CD4-positive, alpha-beta T cell treated with Interferon gamma for 1 hour (primary cell): ENCODE measurements at regions not wholly inside any gene's neighbourhood (a gene's known extent, or its start where the extent isn't known, plus 50 kb on each side); places are given as distances from the start of the nearest gene placed in this dataset.

ENCODE experiments used
- DNase-seq: peaks from one replicate; pipeline ENCODE4 v3.0.0-alpha.2; 2020

DNA sequence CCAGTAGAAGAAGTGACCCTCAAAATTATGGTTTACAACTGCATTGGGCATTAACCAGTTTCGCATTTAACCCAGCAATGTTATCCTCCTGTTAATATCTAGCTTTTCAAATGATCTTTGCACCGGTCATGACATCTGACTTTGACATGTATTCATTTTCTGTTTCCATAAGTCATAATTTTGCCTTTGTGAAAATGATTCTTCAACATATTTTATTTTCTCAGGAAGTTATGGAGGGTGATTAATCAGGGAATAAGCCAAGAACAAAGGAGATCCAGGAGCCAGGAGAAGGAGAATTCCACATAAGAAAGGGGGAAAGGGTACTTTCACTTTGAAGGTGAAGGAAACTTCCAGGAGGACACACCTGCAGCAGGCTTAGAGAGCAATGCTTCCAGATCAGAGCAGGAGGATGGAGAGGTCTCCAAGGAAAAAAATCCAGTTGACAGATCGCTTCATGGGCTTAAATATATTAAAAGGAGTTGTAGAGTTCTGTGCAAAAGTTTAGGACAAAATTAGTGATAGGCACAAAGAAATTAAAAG is 92.1 kb upstream of the FAM3C start:
- no peak for DNase-seq

DNA sequence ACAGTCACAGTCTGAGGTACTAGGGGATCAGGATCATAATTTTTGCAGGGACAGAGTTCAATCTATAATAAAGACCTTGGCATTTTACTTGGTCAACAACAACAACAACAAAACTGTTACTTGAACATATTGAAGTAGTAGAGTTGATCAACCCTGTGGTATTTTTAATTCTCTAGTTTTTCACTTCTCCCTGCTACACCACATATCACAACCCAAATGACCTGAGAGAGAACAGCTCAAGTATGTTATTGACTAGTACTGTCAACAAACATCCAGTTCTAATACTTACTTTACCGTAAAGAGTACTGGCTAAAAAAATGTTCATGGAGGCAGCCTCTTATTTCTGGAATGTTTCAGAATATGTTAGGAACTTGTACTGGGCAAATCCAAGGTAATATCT is 90.5 kb upstream of the FAM3C start:
- no peak for DNase-seq

DNA sequence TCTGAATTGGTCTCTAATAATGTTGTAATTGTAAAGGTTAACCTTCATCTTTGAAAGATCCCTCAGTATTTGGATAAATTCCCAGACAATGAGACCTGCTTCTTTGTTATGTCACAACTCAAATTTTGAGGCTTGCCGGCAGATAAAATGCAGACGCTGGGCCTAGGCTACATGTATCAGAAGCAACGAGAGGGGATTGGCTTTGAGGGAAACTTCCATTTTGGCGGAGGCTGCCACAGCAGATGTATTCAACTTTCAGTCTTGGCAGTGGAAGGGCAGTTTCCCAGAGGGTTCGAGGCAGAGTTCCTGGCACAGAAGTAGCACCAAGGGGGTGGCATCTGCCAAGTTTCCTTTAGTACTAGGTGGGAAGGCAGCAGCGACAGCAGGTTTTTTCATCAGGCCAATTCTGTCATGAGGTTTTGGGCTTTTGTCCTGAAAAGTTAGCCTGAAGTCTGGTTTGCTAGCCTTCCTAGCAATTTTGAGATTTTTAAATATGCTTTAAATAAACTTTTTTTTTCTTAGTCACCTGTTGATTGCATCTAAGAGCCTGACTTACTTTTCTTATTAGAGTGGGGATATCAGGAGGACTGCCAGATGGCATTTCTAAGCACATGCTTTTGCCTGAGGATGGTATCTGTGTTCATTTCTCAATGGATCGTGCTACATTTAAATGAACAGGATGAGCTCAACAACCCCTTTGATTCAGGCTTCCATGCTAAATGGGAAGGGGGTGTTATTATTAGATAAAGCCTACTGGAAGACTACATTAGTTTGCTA is 89.5 kb upstream of the FAM3C start:
- no peak for DNase-seq

DNA sequence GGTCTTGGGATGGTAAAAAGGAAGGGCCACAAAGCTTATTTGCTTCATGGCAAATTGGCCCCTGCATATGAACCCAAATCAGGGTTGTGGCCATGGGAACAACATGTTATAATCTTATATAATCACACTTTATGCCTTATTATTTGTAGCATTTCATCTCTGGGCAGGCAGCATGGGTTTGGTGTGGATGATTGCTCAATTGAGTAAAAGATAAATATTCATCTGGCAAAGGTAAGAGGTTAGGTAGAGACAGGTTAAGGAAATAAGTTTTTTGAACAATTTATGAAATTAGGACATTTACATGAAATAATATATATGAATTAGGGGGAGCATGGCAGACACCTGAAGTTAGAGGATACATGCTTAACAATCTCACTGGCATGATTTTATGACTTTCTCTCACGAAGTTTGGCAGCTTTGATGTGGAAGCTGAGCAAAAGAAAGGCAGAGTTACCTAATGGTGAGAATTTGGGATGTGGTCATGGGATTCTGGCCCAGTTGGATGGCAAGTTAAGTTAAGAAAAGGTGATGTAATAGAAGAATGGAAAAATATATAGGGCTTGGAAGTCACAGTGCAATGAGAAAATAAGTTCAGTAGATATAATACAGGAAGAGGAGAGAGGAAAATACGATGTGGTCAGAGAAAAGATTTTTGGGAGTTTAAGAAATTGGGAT is 88.1 kb upstream of the FAM3C start:
- DNase-seq = no peak

DNA sequence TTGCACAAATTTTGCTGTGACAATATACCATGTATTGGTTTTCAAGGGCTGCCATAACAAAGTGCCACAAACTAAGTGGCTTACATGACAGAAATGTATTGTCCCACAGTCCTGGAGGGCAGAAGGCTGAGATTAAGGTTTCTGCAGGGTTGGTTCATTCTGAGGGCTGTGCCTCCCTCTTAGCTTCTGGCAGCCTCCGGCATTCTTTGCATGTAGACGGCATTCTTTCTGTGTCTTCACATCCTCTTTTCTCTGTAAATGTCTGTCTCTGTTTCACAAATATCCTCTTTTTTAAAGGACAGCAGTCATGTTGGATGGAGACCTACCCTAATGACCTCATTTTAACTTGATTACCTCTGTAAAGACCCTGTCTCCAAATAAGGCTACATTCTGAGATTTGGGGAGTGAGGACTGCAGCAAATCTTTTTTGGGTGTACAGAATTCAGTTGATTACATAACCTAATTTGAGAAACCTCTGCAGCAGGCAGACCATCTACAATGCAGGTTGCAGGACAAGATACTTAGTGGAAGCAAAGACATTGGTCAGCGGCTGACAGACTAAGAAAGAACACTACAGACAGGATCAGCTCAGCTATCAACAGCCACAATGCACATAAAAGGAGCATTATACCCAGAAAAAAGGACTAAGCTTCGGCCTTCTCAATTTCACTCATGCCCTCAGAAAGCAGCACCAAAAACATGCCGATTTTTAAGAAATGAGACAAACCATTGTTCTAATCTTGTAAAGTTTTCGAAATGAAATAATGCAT is 84.6 kb upstream of the FAM3C start:
- DNase-seq = no peak

DNA sequence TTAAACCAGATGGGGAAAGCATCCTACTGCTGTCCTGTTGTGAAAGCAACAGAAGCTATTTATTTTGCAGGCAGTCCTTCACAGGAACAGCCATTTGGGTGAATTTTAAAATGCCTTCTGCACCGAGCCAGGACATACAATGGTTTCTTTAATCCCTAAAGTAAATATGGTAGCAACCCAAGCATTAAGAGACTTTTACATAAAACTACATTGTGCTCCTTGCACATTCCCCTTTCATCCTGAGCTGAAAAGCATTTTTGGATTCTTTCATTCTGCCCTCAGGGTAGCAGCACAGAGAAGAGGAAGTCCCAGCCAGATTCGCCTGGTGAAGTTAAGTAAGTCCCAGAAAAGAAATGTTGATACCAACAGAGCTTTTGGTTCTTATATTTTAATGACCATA is 84.0 kb upstream of the FAM3C start:
- no peak for DNase-seq

DNA sequence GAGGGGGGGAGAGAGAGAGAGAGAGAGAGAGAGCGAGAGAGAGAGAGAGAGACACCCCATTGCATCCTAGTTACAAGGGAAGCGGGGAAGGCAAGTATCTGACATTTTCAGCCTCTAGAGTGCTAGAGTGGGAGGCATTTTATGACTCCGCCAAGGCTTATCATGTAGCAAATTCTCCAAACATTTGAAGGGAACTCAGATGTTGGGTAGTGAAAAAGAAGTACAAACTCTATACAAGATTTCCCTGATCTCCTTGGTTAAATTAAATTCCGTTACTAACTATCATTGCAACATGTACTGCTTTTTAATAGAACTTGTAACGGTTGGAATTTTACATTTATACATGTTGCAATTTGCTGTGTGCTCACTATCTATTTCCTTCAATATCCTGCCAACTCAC is 83.4 kb upstream of the FAM3C start:
- no peak for DNase-seq

DNA sequence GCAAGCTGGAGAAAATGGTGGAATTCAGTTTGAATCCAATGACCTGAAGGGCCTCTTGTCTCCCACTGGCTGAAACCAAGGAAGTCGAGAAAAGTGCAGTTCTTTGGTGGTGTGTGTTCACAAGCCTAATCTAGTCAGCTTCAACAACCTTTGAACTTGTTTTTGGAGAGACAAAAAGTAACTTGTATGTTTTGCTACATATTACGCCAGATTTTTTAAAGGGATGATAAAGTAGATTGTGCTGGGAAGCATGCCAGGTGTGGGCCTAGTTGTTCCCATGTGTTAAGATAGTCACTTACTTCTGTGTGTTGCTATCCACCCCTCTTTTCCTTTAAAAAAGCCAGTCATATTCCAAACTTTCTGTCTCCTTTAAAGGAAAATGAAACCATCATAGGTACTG is 79.7 kb upstream of the FAM3C start:
- DNase-seq = no peak

DNA sequence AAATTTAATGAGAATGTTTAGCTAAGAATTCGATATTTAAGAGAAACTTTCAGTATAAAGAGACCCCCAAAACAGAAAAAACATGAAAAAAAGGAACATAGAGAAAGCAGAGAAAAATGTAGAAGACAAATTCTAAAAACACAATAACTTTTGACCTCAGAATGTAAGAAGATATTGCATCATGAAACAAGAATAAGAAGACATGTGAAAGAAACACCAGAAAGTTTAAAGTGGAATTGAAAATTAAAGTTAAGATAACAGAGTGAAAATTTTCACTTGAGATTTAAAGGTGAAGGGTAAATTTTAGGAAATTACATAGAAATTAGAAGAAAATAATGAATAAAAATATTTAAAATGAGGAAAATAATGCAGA is 78.2 kb upstream of the FAM3C start:
- DNase-seq = no peak

DNA sequence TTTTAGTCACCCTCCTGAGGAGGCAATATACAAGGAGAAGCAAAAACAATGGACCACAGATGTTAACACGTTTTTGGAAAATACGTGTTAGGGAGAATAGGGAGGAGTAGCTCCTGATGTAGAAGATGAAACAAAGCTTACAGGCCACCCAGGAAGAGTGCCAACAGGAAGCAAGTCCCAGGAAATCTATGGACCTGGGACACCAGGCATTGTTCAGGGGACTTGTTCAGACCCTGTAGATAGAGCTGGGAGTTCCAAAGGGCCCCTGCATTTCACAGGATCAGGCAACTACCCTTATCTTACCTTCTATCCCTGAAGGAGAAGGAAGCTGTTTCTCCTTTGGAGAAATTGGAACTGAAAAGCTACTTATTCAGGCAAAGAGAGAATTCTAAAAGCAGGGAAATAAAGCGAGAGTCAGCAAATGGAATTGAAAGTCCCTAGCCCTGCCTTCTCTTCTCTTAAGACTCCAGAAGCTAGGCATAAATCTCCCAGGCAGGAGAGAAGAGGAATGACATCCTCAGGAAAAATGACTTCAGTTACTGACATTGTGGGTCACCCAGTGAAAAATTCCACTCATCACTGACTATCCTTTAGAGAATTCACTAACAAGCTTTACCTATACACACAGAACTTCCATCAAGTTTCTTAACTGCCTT is 77.7 kb upstream of the FAM3C start:
- DNase-seq = no peak

DNA sequence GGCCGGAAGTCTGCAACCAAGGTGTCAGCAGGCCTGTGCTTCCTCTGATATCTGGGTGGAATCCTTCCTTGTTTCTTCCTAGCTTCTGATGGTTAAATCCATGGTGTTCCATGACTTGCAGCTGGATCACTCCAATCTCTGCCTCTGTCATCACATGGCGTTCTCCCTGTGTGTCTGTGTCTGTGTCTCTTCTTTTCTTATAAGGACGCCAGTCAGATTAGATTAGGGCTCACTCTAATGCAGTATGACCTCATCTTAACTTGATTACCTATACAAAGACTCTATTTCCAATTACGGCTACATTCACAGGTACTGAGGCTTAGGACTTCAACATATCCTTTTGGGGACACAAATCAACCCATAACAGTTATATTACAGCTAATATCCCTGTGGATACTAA is 70.3 kb upstream of the FAM3C start:
- DNase-seq = no peak

DNA sequence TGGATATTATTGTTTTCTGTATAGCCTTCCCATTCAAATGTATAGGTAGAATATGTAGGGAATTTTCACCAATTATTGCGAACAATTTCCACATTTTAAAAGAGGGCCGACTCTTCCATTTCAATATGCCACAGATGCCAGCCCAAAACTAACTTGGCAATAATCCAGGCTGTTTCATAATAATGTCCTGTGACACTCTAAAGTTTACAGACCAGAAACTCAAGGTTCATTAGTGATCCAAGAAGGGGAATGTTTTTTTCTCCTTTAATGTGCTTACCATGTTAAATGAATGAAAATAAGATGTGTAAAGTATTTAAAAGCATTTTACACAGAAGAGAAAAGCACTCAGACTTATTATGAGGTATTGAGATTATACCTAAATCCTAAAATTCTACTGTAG is 63.0 kb upstream of the FAM3C start:
- DNase-seq = no peak

DNA sequence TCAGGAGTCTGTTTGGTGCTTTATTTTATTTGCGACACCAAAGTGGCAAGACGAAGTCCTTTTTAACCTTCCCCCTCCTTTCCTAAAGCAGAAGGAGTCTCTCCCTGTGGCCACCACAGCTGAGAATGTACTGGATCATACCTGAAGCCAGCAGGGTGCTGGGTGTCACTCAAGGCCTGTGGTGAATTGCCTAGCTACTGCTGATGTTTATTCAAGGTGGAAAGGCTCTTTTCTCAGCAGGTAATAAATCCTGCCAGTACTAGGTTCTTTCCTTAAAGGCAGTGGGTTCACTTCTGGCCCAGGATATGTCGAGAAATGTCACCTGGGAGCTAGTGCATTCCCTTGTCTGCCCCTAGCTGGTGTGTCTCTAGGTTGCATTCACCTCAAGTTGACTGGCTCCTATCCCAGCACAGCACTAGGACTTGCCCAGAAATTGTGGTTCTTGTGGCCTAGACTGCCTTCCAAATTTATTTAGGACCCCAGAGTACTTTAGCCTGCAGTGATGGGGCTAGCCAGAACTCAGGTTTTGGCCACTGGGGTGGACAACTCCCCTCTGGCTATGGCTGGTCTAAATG is 60.8 kb upstream of the FAM3C start:
- DNase-seq = no peak

DNA sequence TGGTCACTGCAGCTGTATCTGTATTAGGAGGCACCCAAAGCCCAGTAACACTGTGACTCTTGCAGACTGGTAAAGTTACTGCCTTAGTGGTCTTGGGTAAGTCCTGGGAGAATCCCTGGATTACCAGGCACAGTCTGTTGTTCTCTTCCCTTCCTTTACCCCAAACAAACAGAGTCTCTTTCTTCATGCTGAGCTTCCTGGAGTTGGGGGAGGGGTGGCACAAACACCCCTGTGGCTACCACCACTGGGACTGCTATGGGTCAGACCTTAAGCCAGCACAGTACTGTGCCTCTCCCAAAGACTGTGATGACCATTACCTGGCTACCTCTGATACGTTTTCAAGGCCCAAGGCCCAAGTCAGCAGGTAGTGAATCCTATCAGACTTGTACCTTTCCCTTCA is 59.9 kb upstream of the FAM3C start:
- no peak for DNase-seq

DNA sequence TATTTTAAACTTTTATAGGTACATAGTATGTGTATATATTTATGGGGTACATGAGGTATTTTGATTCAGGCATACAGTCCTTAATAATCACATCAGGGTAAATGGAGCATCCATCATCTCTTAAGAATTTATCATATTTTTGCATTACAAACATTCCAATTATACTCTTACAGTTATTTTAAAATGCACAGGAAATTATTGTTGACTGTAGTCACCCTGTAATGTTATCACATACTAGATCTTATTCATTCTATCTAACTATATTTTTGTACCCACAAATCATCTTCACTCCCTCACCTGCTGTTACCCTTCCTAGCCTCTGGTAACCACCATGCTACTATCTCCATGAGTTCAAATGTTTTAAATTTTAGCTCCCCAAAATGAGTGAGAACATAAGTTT is 56.3 kb upstream of the FAM3C start:
- DNase-seq = no peak

DNA sequence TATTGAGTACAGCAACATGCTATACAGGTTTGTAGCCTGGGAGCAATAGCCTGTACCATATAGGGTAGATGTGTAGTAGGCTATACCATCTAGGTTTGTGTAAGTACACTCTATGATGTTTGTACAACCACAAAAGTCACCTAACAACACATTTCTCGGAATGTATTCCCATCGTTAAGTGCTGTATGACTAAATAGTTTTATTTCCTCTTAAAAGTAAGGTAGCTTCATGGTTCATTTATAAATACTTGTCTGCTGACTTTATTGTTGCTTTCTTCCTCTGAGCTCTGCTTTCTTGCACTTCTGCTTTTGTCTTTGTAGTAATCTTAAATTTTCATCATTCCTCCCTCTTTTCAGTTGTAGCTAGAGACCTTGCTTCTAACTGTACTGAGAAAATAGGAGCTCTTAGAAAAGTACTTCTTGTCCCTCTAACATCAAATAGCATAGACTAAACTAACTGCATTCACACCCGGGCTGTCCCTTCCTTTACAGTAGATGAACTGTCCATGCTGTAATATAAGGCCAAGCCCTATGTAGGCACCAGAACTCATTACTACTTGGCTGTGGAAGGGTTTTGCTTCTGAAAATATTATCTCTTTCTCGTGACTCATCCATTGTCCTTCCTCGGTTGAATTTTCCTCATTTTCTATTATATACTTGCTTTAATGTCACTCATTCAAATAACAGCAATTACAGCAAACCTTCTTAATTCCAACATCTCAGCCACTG is 55.4 kb upstream of the FAM3C start:
- DNase-seq = no peak

DNA sequence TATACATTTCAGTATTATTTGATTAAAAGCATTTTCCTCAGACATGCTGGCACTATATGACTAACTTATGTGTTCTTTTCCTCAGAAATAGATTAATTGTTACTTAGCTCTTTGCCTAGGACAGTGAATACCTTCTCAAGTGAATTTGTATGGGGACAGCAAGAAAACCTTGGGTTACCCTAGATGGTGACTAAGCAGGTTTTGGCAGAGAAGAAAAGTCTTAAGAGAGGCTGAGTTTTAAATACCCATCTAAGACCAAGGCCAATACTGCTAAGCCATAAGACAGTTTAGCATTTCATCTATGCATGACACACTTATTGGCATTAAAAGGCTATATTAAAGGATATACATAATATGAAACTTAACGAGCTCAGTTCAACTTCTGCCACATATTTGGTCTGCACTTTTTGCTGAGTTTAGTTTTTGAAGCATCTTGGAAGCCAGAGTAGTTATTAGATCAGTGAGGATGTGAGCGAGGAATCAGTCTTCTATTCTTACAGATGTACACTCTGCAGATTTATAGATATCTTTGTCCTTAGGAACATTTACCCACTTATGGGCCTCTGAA is 54.6 kb upstream of the FAM3C start:
- DNase-seq = no peak

DNA sequence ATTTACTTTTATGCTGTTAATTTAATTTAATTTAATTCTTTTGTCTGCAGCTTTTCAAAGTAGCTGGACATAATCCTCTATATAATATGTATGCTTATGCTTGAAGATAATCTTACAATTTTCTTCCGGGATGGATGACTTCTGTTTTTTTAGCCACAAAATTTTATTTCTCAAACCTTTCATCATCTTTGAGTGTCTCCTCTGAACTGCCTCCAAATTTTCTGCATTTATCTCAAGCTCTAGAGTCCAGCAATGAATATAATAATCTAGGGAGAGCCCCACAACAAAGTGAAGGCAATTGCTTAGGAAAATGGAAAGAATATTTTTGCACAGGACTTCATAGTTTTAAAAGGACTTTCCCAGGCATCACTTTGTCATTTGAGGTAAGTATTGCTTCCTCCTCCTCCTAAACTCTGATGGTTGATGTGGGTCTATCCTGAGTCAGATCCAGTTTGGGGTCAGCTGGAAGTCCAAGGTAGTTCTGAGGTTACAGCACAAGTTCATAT is 53.7 kb upstream of the FAM3C start:
- no peak for DNase-seq

DNA sequence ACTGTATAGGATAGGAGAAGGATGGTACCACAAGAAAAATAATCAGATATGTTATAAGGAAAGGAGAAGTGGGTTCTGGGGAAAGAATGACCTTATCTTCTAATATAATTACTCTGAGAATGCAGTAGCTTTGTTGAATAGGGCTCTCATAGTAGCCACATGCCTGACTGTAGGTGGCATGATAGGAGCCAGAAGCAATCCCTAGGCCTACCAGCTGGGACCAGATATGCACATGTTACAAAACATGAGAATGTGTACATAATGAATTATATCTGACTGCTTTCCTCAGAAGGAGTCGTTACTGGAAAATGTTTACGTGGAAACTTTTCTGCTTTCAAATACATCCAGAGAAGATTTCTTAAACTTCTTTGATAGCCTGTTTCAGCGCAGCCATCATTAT is 53.2 kb upstream of the FAM3C start:
- no peak for DNase-seq

DNA sequence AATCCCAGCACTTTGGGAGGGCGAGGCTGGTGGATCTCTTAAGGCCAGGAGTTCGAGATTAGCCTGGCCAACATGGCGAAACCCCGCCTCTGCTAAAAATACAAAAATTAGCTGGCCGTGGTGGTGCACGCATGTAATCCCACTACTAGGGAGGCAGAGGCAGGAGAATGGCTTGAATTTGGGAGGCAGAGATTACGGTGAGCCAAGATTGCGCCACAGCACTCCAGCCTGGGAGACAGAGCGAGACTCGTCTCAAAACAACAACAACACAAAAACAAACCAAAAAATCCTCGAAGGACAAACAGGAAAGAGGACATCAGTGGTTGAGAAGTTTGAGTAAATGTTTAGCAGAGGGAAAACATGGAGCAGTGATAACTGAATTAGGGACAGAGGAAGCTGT is 52.3 kb upstream of the FAM3C start:
- no peak for DNase-seq

DNA sequence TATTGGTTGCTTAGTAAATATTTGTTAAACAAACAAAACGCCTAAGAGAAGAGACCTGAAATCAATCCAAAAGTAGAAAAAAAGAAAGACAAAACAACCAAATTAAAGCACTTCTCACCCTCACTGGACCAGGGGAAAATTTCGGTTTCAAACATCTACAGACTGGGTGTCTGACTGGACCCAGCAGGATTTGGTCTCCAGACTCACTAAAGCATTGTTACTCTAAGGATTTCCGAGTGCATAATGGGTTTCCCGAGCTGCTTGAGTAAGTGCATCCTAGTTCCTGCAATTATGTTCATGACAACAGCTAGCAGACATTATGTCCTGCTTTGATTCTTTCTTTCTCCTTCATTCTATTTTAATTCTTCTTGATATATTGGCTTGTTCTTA is 51.8 kb upstream of the FAM3C start:
- DNase-seq = no peak
